GM19023 (cell line): ENCODE measurements at regions not wholly inside any gene's neighbourhood (a gene's known extent, or its start where the extent isn't known, plus 50 kb on each side); places are given as distances from the start of the nearest gene placed in this dataset.
"Not testable (repeated sequence)": the region's sequence is repeated elsewhere in the genome, so short reads cannot be mapped to it uniquely, and the experiment has no call there.

Experiments
- ATAC-seq: cut with Tn5 transposase; IDR thresholded peaks from one replicate; pipeline ENCODE4 v1.9.1; 2021; ENCODE audit warnings: mild to moderate bottlenecking, moderate library complexity; ENCODE audit not compliant: unreplicated experiment

- not testable (repeated sequence) for ATAC-seq
Measured at GRCh38 chr2:90360731-90361035, 1669.2 kb downstream of the RPIA start.
